G401.6 (cell line): ENCODE measurements at regions not wholly inside any gene's neighbourhood (a gene's known extent, or its start where the extent isn't known, plus 50 kb on each side); places are given as distances from the start of the nearest gene placed in this dataset.

Experiments
- FAIRE-seq: peaks from 2 replicates; lab custom pipeline; 2012; peaks lifted over from hg19 to GRCh38; lab: Jason Lieb, UNC

- no peak for FAIRE-seq
Observed at GRCh38 chr2:79355569-79355968, 157.3 kb upstream of the CTNNA2 start.

GRCh38 chr2:79327460-79327859 lies 167.9 kb upstream of the REG3A start:
- FAIRE-seq = no peak

GRCh38 chr2:79320871-79321270 lies 161.3 kb upstream of the REG3A start:
- no peak for FAIRE-seq

- no peak for FAIRE-seq
Observed at GRCh38 chr2:79294994-79295393, 135.4 kb upstream of the REG3A start.

GRCh38 chr2:79292958-79293315 lies 133.4 kb upstream of the REG3A start:
- no peak for FAIRE-seq

GRCh38 chr2:79292239-79292957 lies 132.8 kb upstream of the REG3A start:
- FAIRE-seq = no peak

- no peak for FAIRE-seq
Observed at GRCh38 chr2:79275863-79276262, 116.3 kb upstream of the REG3A start.

- FAIRE-seq = no peak
Observed at GRCh38 chr2:79275197-79275596, 115.6 kb upstream of the REG3A start.

- FAIRE-seq = no peak
Observed at GRCh38 chr2:79272616-79273015, 113.1 kb upstream of the REG3A start.

- FAIRE-seq = no peak
Observed at GRCh38 chr2:79271456-79271855, 111.9 kb upstream of the REG3A start.

GRCh38 chr2:79260848-79261247 lies 101.3 kb upstream of the REG3A start:
- FAIRE-seq = no peak

GRCh38 chr2:79259959-79260358 lies 100.4 kb upstream of the REG3A start:
- FAIRE-seq = no peak

GRCh38 chr2:79259296-79259695 lies 99.7 kb upstream of the REG3A start:
- FAIRE-seq = no peak

GRCh38 chr2:79253243-79253774 lies 93.8 kb upstream of the REG3A start:
- no peak for FAIRE-seq

GRCh38 chr2:79250656-79251055 lies 91.1 kb upstream of the REG3A start:
- no peak for FAIRE-seq

GRCh38 chr2:79248776-79249175 lies 89.2 kb upstream of the REG3A start:
- FAIRE-seq = no peak

- FAIRE-seq = no peak
Observed at GRCh38 chr2:79235135-79235534, 75.6 kb upstream of the REG3A start.

- no peak for FAIRE-seq
Observed at GRCh38 chr2:79223539-79223938, 64.0 kb upstream of the REG3A start.

GRCh38 chr2:79219383-79219988 lies 59.9 kb upstream of the REG3A start:
- peak; percentile 55 for FAIRE-seq

GRCh38 chr2:79210274-79210917 lies 50.8 kb upstream of the REG3A start:
- no peak for FAIRE-seq
